ENCODE measurements at regions not wholly inside any gene's neighbourhood (a gene's known extent, or its start where the extent isn't known, plus 50 kb on each side); places are given as distances from the start of the nearest gene placed in this dataset.
"Not testable (repeated sequence)": the region's sequence is repeated elsewhere in the genome, so short reads cannot be mapped to it uniquely, and the experiment has no call there.

- H3K27me3 ChIP-seq (ENCODE audit: control insufficient read depth, insufficient read depth, low read length); H3K4me1 ChIP-seq (ENCODE audit: control insufficient read depth, insufficient read depth, low read length); H3K9me3 ChIP-seq (ENCODE audit: control insufficient read depth, insufficient read depth, low read length); H3K4me3 ChIP-seq (ENCODE audit: low read depth, low read length); DNase-seq (ENCODE audit: low read depth in 4 of 6, low spot score in 6 of 6); H3K36me3 ChIP-seq (ENCODE audit: control insufficient read depth, insufficient read depth, low read length); H3K27ac ChIP-seq (ENCODE audit: low read depth, low read length): not testable (repeated sequence)
- no CpG with 5 or more reads among the region's 5 CpGs for WGBS (ENCODE audit: insufficient coverage)
Measured at GRCh38 chr5:92132294-92132908, 749.3 kb upstream of the ARRDC3 start.

DNA sequence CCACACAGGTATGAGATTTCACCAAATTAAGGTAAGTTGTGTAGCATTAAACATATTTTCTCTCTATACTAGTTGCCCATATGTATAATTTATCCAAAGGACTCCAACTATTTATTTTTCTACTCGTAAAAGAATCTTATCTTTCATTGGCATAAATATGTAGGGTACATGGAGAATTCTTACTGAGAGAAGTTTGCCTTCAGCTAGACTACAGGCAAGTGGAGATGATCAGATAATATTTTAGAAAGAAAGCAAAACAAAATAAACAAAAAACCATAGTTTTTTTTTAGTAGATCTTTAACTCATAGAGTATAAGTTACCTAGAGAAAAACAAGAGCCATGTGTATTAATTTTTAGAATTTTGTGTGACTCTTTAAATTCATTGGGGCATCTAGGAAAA lies 743.1 kb upstream of the ARRDC3 start:
- Histone ChIP-seq H3K4me1 (ENCODE audit: control insufficient read depth, insufficient read depth, low read length) (no peaks in the 10 kb centered on the region), H3K4me3 (ENCODE audit: low read depth, low read length) (no peak overlapping the region), H3K27ac (ENCODE audit: low read depth, low read length) (no peak overlapping the region), H3K9me3 (ENCODE audit: control insufficient read depth, insufficient read depth, low read length) (no peaks in the 10 kb centered on the region), H3K27me3 (ENCODE audit: control insufficient read depth, insufficient read depth, low read length) (no peaks in the 10 kb centered on the region), H3K36me3 (ENCODE audit: control insufficient read depth, insufficient read depth, low read length) (no peaks in the 10 kb centered on the region)
- WGBS (ENCODE audit: insufficient coverage) = no CpG with 5 or more reads among the region's 1 CpG
- no peak for DNase-seq (ENCODE audit: low read depth in 4 of 6, low spot score in 6 of 6)

GRCh38 chr5:92119110-92119509 lies 736.0 kb upstream of the ARRDC3 start:
- DNase-seq (ENCODE audit: low read depth in 4 of 6, low spot score in 6 of 6) = no peak
- no peaks in the 10 kb centered on the region for H3K9me3 ChIP-seq (ENCODE audit: control insufficient read depth, insufficient read depth, low read length)
- no peaks in the 10 kb centered on the region for H3K36me3 ChIP-seq (ENCODE audit: control insufficient read depth, insufficient read depth, low read length)
- no CpG with 5 or more reads among the region's 1 CpG for WGBS (ENCODE audit: insufficient coverage)
- H3K27ac ChIP-seq (ENCODE audit: low read depth, low read length) = no peak overlapping the region
- H3K4me3 ChIP-seq (ENCODE audit: low read depth, low read length) = no peak overlapping the region
- H3K4me1 ChIP-seq (ENCODE audit: control insufficient read depth, insufficient read depth, low read length) = no peaks in the 10 kb centered on the region
- no peaks in the 10 kb centered on the region for H3K27me3 ChIP-seq (ENCODE audit: control insufficient read depth, insufficient read depth, low read length)

DNA sequence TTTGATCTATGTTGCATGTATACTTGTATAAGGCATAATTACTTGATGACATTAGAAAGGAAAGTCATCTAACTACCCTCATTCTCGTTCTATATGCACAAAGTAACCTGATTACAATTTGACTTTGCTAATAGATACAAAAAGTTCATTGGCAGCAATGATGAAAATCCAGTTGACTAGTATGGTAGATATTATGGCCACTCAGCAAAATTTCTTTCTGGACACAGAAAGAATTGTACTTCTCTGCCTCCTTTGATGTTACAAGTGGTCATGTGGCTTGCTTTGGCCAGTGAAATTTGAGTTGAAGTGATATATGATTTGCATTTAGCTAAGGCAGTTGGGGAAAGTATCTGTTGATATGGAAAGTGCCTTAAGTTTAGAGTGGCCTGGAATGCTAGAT lies 723.7 kb upstream of the ARRDC3 start:
- no peak overlapping the region for H3K27ac ChIP-seq (ENCODE audit: low read depth, low read length)
- no peaks in the 10 kb centered on the region for H3K27me3 ChIP-seq (ENCODE audit: control insufficient read depth, insufficient read depth, low read length)
- no peaks in the 10 kb centered on the region for H3K9me3 ChIP-seq (ENCODE audit: control insufficient read depth, insufficient read depth, low read length)
- no peak overlapping the region for H3K4me3 ChIP-seq (ENCODE audit: low read depth, low read length)
- no peaks in the 10 kb centered on the region for H3K4me1 ChIP-seq (ENCODE audit: control insufficient read depth, insufficient read depth, low read length)
- no peak for DNase-seq (ENCODE audit: low read depth in 4 of 6, low spot score in 6 of 6)
- H3K36me3 ChIP-seq (ENCODE audit: control insufficient read depth, insufficient read depth, low read length) = no peaks in the 10 kb centered on the region
- no CpG with 5 or more reads among the region's 1 CpG for WGBS (ENCODE audit: insufficient coverage)

DNA sequence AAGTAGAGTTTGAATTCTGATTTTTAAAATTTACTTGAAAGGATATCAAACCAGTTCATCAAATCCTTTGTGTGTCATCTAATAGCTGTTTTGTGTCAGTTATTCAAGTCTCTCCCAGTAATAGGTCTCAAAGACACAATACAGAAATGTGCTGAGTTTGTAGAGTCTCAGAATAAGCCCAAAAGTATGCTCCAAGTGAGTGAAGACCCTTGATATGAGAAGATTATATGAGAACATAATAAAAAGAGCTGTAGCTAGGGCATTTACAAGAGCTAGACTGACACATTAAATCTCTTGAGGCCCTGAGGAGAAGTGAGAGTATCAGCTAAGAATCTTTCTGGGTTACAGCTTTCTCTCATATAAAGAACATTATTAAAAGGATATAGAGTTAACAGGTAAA lies 721.0 kb upstream of the ARRDC3 start:
- H3K9me3 ChIP-seq (ENCODE audit: control insufficient read depth, insufficient read depth, low read length) = no peaks in the 10 kb centered on the region
- H3K4me1 ChIP-seq (ENCODE audit: control insufficient read depth, insufficient read depth, low read length) = no peaks in the 10 kb centered on the region
- no peaks in the 10 kb centered on the region for H3K36me3 ChIP-seq (ENCODE audit: control insufficient read depth, insufficient read depth, low read length)
- H3K4me3 ChIP-seq (ENCODE audit: low read depth, low read length) = no peak overlapping the region
- no peak overlapping the region for H3K27ac ChIP-seq (ENCODE audit: low read depth, low read length)
- H3K27me3 ChIP-seq (ENCODE audit: control insufficient read depth, insufficient read depth, low read length) = no peaks in the 10 kb centered on the region
- no peak for DNase-seq (ENCODE audit: low read depth in 4 of 6, low spot score in 6 of 6)

GRCh38 chr5:92102313-92102712 lies 719.2 kb upstream of the ARRDC3 start:
- no peak for DNase-seq (ENCODE audit: low read depth in 4 of 6, low spot score in 6 of 6)

GRCh38 chr5:92092239-92092638 lies 709.1 kb upstream of the ARRDC3 start:
- no peak for DNase-seq (ENCODE audit: low read depth in 4 of 6, low spot score in 6 of 6)
- H3K9me3 ChIP-seq (ENCODE audit: control insufficient read depth, insufficient read depth, low read length) = no peaks in the 10 kb centered on the region
- no peaks in the 10 kb centered on the region for H3K27me3 ChIP-seq (ENCODE audit: control insufficient read depth, insufficient read depth, low read length)
- H3K27ac ChIP-seq (ENCODE audit: low read depth, low read length) = no peak overlapping the region
- no peaks in the 10 kb centered on the region for H3K36me3 ChIP-seq (ENCODE audit: control insufficient read depth, insufficient read depth, low read length)
- no CpG with 5 or more reads among the region's 1 CpG for WGBS (ENCODE audit: insufficient coverage)
- no peak overlapping the region for H3K4me3 ChIP-seq (ENCODE audit: low read depth, low read length)
- no peaks in the 10 kb centered on the region for H3K4me1 ChIP-seq (ENCODE audit: control insufficient read depth, insufficient read depth, low read length)

More at GRCh38 chr5:92102313-92102712, 719.2 kb upstream of the ARRDC3 start:
- WGBS (ENCODE audit: insufficient coverage) = 88% methylated on average over 2 of the region's 3 CpGs
- no peaks in the 10 kb centered on the region for H3K9me3 ChIP-seq (ENCODE audit: control insufficient read depth, insufficient read depth, low read length)
- no peaks in the 10 kb centered on the region for H3K4me1 ChIP-seq (ENCODE audit: control insufficient read depth, insufficient read depth, low read length)
- H3K27ac ChIP-seq (ENCODE audit: low read depth, low read length) = no peak overlapping the region
- H3K4me3 ChIP-seq (ENCODE audit: low read depth, low read length) = no peak overlapping the region
- no peaks in the 10 kb centered on the region for H3K27me3 ChIP-seq (ENCODE audit: control insufficient read depth, insufficient read depth, low read length)
- H3K36me3 ChIP-seq (ENCODE audit: control insufficient read depth, insufficient read depth, low read length) = no peaks in the 10 kb centered on the region

GRCh38 chr5:92086059-92086811 lies 703.1 kb upstream of the ARRDC3 start:
- Histone ChIP-seq H3K27ac (ENCODE audit: low read depth, low read length) (no peak overlapping the region), H3K4me3 (ENCODE audit: low read depth, low read length) (no peak overlapping the region), H3K27me3 (ENCODE audit: control insufficient read depth, insufficient read depth, low read length) (no peaks in the 10 kb centered on the region), H3K9me3 (ENCODE audit: control insufficient read depth, insufficient read depth, low read length) (no peaks in the 10 kb centered on the region), H3K36me3 (ENCODE audit: control insufficient read depth, insufficient read depth, low read length) (no peaks in the 10 kb centered on the region), H3K4me1 (ENCODE audit: control insufficient read depth, insufficient read depth, low read length) (no peaks in the 10 kb centered on the region)
- no CpG with 5 or more reads among the region's 8 CpGs for WGBS (ENCODE audit: insufficient coverage)
- no peak for DNase-seq (ENCODE audit: low read depth in 4 of 6, low spot score in 6 of 6)

GRCh38 chr5:92081958-92082712 lies 699.0 kb upstream of the ARRDC3 start:
- H3K27me3 ChIP-seq (ENCODE audit: control insufficient read depth, insufficient read depth, low read length) = no peaks in the 10 kb centered on the region
- H3K27ac ChIP-seq (ENCODE audit: low read depth, low read length) = no peak overlapping the region

More at GRCh38 chr5:92081958-92082712, 699.0 kb upstream of the ARRDC3 start:
- Histone ChIP-seq H3K4me1 (ENCODE audit: control insufficient read depth, insufficient read depth, low read length) (no peaks in the 10 kb centered on the region), H3K9me3 (ENCODE audit: control insufficient read depth, insufficient read depth, low read length) (no peaks in the 10 kb centered on the region), H3K36me3 (ENCODE audit: control insufficient read depth, insufficient read depth, low read length) (no peaks in the 10 kb centered on the region), H3K4me3 (ENCODE audit: low read depth, low read length) (no peak overlapping the region)
- 93% methylated on average over 2 of the region's 7 CpGs for WGBS (ENCODE audit: insufficient coverage)
- DNase-seq (ENCODE audit: low read depth in 4 of 6, low spot score in 6 of 6) = peak in 1 of 6 donors; percentile 41
